Gastroesophageal sphincter (tissue), 4 donors: ENCODE measurements at regions not wholly inside any gene's neighbourhood (a gene's known extent, or its start where the extent isn't known, plus 50 kb on each side); places are given as distances from the start of the nearest gene placed in this dataset.

Experiments used
- ATAC-seq: fragments of 150-250 bp; one replicate; pipeline ENCODE4 v1.9.1; 2016; ENCODE audit warnings: mild to moderate bottlenecking, moderate library complexity
- H3K27ac ChIP-seq, 4 donors: fragments of 200-600 bp; sonication (generic) in 3 of 4; 1 replicate in 3 of 4; 2 replicates in 1 of 4; pipeline ENCODE4 v1.5.1; 2016 to 2019
- H3K27me3 ChIP-seq: fragments of 200-600 bp; sonication (generic); one replicate; pipeline ENCODE4 v1.5.1; 2019
- H3K36me3 ChIP-seq, 2 donors: fragments of 200-600 bp; sonication (generic); one replicate each; pipeline ENCODE4 v1.5.1; 2019; ENCODE audit warnings: control low read depth in 1 of 2
- H3K4me1 ChIP-seq, 3 donors: fragments of 200-600 bp; sonication (generic); 1 replicate in 2 of 3; 2 replicates in 1 of 3; pipeline ENCODE4 v1.5.1; 2016 to 2019; ENCODE audit warnings: control low read depth in 2 of 3
- H3K4me3 ChIP-seq, 2 donors: fragments of 200-600 bp; sonication (generic); one replicate each; pipeline ENCODE4 v1.5.1; 2019; ENCODE audit warnings: mild to moderate bottlenecking in 1 of 2, moderate library complexity in 1 of 2
- H3K9me3 ChIP-seq, 3 donors: fragments of 200-600 bp; sonication (generic); one replicate each; pipeline ENCODE4 v1.5.1; 2017 to 2019; ENCODE audit warnings: control low read depth in 2 of 3
- EP300 ChIP-seq: sonication (generic); formaldehyde crosslinking; IDR thresholded peaks from one replicate; pipeline ENCODE4 v1.6.1; 2017; ENCODE audit warnings: antibody characterized with exemption, mild to moderate bottlenecking
- POLR2A ChIP-seq, 2 donors: fragments of 450-650 bp; IDR thresholded peaks; one replicate each; pipeline ENCODE4 v1.6.1; 2017; ENCODE audit warnings: antibody characterized with exemption in 2 of 2, mild to moderate bottlenecking in 2 of 2, moderate library complexity in 1 of 2
- POLR2AphosphoS5 ChIP-seq: sonication (generic); formaldehyde crosslinking; IDR thresholded peaks from one replicate; pipeline ENCODE4 v1.6.1; 2017; ENCODE audit warnings: antibody characterized with exemption
- WGBS, 2 donors: methylation state at CpG; one replicate each; pipeline ENCODE4 v1.1.5; 2018; ENCODE audit warnings: low coverage in 1 of 2; 5-methylcytosine and 5-hydroxymethylcytosine counted together
- TF ChIP-seq, protein P1 (sequence below), 4 experiments: fragments of 200-600 bp in 2 of 4; fragments of 450-650 bp in 2 of 4; sonication (generic) in 1 of 4; IDR thresholded peaks; one replicate each; pipeline ENCODE4 v1.5.1; 2017 to 2019; ENCODE audit warnings: antibody characterized with exemption in 4 of 4, mild to moderate bottlenecking in 2 of 4, moderate library complexity in 2 of 4

DNA sequence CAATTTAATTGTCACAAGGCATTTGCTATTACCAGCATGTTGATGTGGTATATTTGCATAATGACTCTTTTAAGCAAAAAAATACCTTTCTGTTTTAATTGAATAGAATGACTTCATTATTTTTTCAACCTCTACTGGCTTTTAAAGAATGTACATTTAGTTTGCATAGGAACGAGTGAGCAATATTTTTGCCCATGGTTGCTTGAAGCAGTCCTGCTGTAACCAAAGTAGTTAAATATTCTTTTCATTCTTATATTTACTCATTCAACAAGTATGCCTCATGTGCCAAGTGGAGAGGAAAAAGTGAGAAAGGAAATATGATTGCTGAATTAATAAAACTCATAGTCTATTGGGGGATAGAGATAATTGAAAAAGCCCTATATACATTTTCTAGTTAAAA, 184.7 kb downstream of the DSEL start:
- TF ChIP-seq EP300: no peak
- TF ChIP-seq, protein P1, sequence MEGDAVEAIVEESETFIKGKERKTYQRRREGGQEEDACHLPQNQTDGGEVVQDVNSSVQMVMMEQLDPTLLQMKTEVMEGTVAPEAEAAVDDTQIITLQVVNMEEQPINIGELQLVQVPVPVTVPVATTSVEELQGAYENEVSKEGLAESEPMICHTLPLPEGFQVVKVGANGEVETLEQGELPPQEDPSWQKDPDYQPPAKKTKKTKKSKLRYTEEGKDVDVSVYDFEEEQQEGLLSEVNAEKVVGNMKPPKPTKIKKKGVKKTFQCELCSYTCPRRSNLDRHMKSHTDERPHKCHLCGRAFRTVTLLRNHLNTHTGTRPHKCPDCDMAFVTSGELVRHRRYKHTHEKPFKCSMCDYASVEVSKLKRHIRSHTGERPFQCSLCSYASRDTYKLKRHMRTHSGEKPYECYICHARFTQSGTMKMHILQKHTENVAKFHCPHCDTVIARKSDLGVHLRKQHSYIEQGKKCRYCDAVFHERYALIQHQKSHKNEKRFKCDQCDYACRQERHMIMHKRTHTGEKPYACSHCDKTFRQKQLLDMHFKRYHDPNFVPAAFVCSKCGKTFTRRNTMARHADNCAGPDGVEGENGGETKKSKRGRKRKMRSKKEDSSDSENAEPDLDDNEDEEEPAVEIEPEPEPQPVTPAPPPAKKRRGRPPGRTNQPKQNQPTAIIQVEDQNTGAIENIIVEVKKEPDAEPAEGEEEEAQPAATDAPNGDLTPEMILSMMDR (IDR thresholded peaks at IDR 0.05): no peak
- no peak for TF ChIP-seq POLR2AphosphoS5
- Histone ChIP-seq H3K27ac (no peak overlapping the region), H3K4me3 (no peak overlapping the region), H3K27me3 (no peaks in the 10 kb centered on the region), H3K9me3 (no peaks in the 10 kb centered on the region), H3K36me3 (no peaks in the 10 kb centered on the region), H3K4me1 (no peaks in the 10 kb centered on the region)
- ATAC-seq: no peak
- WGBS, 2 donors: 0 to 18% methylated on average over 1 of the region's 1 CpG

DNA sequence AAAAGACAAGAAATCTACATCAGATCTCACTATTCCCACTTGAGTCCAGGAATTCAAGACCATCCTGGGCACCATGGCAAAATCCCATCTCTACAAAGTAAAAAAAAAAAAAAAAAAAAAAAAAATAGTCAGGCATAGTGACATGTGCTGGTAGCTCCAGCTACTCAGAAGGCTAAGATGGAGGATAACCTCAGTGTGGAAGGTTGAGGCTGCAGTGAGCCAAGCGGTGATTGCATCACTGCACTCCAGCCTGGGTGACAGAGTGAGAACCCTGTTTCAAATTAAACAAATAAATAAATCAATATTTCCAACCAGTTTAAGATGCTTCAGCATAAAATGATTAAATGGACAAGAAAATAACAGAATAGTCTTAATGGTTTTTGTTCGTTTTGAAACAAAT, 197.4 kb downstream of the DSEL start:
- Histone ChIP-seq H3K36me3 (no peaks in the 10 kb centered on the region), H3K4me3 (no peak overlapping the region), H3K27me3 (no peaks in the 10 kb centered on the region), H3K9me3 (peaks cover 0 to 10% (median 0%) of the 10 kb centered on the region in 3 donors), H3K4me1 (no peaks in the 10 kb centered on the region), H3K27ac (no peak overlapping the region)
- WGBS, 2 donors: 85% methylated on average over 2 of the region's 2 CpGs
- TF ChIP-seq POLR2AphosphoS5: no peak
- no peak for TF ChIP-seq EP300
- no peak for TF ChIP-seq POLR2A (IDR thresholded peaks at IDR 0.05)
- TF ChIP-seq, protein P1 (IDR thresholded peaks at IDR 0.05): no peak
- no peak for ATAC-seq

DNA sequence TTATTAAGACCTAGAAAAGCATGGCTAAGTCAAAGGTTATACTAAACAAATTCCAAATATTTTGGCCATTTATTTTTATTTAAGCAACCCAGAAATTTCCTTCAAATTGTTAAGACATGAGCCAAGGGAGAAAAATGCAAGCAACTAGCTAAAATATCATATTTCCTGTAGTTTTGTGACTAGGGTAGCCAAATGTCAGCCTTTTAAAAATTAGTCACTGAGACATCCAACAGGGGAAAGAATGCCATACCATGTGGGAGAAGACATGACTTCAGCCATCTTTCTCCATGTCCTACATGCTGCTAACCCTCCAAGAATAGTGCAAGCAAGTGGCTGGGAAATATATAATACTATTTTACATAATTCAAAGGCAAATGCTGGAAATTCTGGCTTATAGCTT, 197.9 kb downstream of the DSEL start:
- TF ChIP-seq POLR2AphosphoS5: no peak
- TF ChIP-seq EP300: no peak
- TF ChIP-seq POLR2A (IDR thresholded peaks at IDR 0.05): no peak
- TF ChIP-seq, protein P1 (IDR thresholded peaks at IDR 0.05): no peak
- H3K36me3 ChIP-seq: no peaks in the 10 kb centered on the region
- no peak overlapping the region for H3K27ac ChIP-seq
- no peak overlapping the region for H3K4me3 ChIP-seq
- ATAC-seq: no peak
- H3K4me1 ChIP-seq: no peaks in the 10 kb centered on the region
- no peaks in the 10 kb centered on the region for H3K27me3 ChIP-seq
- H3K9me3 ChIP-seq: peaks cover 0 to 9% (median 0%) of the 10 kb centered on the region in 3 donors

DNA sequence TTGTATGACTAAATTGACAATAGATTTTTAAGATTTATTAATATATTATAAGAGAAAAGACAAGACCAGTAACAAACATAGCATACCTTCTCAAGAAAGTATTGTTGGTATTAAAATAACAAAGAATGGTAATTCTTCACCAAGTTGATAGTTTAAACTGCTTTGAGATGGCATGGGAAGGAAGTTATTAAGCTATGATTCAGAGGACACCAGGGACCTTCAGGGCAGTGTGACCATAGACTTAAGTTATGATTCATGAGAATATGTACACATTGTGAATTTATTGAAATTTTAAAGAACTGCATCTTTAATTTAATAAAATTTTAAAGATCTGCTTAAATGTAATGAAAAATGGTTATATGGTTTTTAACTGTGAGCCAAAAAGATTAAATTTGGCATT, 205.7 kb downstream of the DSEL start:
- Histone ChIP-seq H3K27ac (no peak overlapping the region), H3K4me1 (no peaks in the 10 kb centered on the region), H3K4me3 (no peak overlapping the region), H3K27me3 (no peaks in the 10 kb centered on the region), H3K9me3 (no peaks in the 10 kb centered on the region), H3K36me3 (no peaks in the 10 kb centered on the region)
- no peak for ATAC-seq
- TF ChIP-seq EP300 (no peak), POLR2A (IDR thresholded peaks at IDR 0.05) (no peak), POLR2AphosphoS5 (no peak)
- TF ChIP-seq, protein P1 (IDR thresholded peaks at IDR 0.05): no peak

DNA sequence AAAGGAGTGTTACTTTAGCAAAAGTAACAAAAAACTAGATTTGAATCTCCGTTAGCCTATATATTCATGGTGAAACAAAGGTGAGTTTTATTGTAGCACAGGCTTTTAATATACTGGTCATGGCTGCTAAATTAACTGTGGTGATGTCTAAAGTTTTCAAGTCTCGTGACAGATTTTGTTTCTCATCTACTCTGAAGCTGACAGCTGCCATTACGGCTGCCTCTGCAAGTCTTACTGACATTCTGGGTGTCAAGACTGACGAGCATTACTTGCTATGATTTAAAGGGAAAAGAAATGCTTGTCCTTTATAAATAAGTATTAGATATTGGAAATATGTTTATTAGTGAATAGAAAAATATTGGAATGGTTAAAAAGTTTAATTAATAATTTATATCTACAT, 207.7 kb downstream of the DSEL start:
- no peak for TF ChIP-seq EP300
- TF ChIP-seq POLR2A (IDR thresholded peaks at IDR 0.05): no peak
- no peak for TF ChIP-seq POLR2AphosphoS5
- TF ChIP-seq, protein P1 (IDR thresholded peaks at IDR 0.05): no peak
- Histone ChIP-seq H3K4me3 (no peak overlapping the region), H3K36me3 (no peaks in the 10 kb centered on the region), H3K27ac (no peak overlapping the region), H3K9me3 (no peaks in the 10 kb centered on the region), H3K27me3 (no peaks in the 10 kb centered on the region), H3K4me1 (no peaks in the 10 kb centered on the region)
- 80 to 87% methylated on average over 4 of the region's 4 CpGs for WGBS, 2 donors
- ATAC-seq: no peak
